GM12864 (cell line): ENCODE measurements at regions not wholly inside any gene's neighbourhood (a gene's known extent, or its start where the extent isn't known, plus 50 kb on each side); places are given as distances from the start of the nearest gene placed in this dataset.

ENCODE experiments used
- DNase-seq: peaks from one replicate; pipeline ENCODE4 v3.0.0-alpha.2; 2011; ENCODE audit warnings: low read depth
- H3K4me3 ChIP-seq: 2 replicates; pipeline ENCODE4 v1.5.1; 2011; ENCODE audit warnings: mild to moderate bottlenecking, low read depth, low read length, control low read depth
- TF ChIP-seq, protein P1 (sequence below): IDR thresholded peaks from 2 replicates; pipeline ENCODE4 v1.5.1; 2011; ENCODE audit warnings: low read depth, mild to moderate bottlenecking, moderate library complexity, low read length, control low read depth, inconsistent platforms; ENCODE audit errors: missing control alignments

DNA sequence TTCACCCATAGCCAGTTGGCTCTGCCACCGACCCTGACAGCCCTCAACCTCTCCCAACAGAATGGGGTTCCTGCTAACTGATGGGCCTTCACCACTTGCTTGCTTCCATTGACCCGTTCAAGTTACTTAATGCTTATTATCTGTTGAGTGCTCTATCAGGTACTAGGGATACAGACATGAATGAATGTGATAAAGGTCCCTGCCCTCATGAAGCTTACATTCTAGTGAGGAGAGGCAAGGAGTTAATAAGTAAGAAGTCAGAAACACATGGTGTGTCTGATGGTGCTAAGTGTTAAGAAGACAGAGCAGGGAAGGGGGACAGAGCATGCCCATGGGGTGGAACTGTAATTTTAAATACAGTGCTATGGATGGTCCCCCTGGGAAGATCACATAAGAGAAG, 107.5 kb upstream of the JUN start:
- H3K4me3 ChIP-seq: no peak overlapping the region
- DNase-seq: no peak
- TF ChIP-seq, protein P1, sequence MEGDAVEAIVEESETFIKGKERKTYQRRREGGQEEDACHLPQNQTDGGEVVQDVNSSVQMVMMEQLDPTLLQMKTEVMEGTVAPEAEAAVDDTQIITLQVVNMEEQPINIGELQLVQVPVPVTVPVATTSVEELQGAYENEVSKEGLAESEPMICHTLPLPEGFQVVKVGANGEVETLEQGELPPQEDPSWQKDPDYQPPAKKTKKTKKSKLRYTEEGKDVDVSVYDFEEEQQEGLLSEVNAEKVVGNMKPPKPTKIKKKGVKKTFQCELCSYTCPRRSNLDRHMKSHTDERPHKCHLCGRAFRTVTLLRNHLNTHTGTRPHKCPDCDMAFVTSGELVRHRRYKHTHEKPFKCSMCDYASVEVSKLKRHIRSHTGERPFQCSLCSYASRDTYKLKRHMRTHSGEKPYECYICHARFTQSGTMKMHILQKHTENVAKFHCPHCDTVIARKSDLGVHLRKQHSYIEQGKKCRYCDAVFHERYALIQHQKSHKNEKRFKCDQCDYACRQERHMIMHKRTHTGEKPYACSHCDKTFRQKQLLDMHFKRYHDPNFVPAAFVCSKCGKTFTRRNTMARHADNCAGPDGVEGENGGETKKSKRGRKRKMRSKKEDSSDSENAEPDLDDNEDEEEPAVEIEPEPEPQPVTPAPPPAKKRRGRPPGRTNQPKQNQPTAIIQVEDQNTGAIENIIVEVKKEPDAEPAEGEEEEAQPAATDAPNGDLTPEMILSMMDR: no peak

DNA sequence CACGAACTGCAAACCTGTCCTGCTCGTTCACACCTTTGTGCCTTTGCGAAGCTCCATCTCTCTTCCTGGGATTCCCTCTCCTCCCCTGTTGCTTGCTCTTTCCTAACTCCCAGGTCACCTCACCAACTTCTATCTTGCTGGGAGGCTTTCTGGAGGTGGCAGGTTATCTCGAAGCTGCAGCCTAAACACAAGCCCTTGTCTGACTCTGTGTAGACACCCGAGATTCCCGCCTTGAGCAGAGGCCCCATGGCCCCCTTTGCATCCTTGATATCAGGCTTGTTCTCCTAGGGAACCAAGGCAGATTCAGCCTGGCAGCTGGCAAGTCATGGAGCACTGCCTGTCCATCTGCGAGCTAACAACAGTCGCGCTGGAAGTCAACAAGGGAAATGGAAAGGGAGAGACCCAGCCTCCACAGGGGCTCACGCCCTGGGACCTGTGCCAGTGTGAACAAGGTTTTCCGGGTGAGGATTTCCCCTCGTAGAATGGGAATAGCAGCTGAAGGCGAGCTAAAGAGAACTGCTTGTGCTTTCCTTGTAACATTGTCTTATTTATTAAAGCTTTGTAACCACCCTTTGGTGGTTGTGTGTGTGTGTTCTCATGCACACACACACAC, 109.5 kb upstream of the JUN start:
- no peak overlapping the region for H3K4me3 ChIP-seq
- DNase-seq: no peak
- TF ChIP-seq, protein P1: no peak

DNA sequence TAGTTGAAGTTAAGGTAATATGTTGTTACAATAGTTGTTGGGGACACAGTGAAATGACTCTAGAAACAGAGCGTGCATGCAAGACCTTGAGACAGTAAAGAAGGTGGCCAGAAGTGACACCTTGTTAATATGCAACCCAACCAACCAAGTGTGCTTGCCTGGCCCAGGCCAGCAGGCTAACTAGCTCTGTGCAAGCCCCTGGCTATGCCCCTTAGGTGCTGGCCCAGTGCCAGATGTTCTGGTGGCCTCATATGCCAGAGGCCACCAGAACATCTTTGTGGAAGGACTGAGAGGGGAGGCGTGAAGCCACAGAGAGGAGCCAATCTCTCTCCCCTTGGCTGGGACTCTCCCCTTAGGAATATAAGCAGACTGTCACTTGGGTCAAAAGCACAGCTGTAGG, 111.2 kb upstream of the JUN start:
- DNase-seq: no peak
- H3K4me3 ChIP-seq: no peak overlapping the region
- TF ChIP-seq, protein P1: no peak

DNA sequence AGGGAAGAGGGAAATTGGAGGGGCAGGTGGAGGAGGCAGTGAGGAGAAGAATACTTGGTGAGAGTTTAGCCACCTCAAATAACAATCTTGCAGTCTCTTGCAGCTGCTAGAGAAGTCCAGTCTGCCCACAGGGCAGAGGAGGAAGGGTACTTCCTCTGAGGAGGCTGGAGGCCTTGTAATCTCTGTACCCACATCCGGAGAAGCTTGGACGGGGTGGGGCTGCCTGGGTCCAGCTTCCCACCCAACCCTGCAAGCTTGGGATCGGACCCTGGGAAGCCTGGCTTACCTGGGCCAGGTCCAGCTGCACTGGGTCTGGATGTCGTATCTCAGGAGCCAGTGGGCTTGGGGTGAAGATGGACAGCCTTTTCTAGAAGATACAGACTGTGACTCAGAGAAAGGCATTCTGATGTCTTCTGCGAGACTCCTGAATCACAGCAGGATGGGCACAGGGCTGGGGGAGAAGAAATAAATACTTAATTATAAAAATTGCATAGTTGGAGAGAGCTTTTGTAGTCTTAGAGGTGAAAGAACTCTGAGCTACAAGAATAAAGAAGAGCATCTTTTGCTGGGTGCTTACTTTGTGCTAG, 111.8 kb upstream of the JUN start:
- TF ChIP-seq, protein P1: no peak
- DNase-seq: no peak
- H3K4me3 ChIP-seq: no peak overlapping the region

DNA sequence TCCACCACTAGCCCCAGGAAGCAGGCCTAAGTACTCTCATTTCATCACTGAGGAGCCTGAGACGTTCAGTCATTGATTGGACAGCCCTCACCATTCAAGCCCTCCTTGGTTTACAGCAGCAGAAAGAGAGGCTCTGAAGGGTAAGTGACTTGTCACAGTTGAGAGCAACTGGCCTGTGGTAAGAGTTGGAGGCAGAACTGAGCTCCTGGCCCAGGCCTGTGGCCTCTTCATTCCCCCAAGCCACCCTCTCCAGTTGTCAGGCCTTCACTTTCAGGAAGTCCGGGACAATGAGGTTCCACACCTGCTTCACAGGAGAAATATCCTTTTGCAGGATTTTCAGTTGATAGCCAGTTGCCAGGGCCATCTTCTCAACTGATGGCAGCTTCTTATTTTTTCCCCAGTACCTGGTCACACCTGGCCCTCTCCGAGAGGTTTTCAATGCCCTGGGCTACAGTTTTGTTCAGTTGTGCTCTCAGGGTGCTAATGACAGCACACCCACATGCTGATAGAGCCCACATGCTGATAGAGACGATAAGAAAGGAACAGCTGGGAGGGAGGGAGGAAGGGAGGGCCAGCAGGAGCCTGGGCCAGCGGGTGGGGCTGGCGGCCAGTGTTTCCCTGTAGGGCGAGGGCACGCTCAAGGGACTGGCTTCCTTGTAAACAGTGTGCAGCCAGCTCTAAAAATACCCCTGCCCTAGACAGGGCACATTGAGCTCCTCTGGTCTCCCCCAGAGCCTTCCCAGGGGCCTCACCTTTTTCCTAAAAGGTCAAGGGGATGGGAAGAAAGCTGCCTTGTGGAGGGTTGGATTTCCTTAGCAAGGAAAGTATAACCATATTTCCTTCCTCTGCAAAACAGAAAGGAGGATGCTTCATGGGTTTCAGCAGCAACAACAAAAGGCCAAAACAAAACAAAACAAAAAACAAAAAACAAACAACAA, 112.7 kb upstream of the JUN start:
- TF ChIP-seq, protein P1: no peak
- no peak overlapping the region for H3K4me3 ChIP-seq
- no peak for DNase-seq

DNA sequence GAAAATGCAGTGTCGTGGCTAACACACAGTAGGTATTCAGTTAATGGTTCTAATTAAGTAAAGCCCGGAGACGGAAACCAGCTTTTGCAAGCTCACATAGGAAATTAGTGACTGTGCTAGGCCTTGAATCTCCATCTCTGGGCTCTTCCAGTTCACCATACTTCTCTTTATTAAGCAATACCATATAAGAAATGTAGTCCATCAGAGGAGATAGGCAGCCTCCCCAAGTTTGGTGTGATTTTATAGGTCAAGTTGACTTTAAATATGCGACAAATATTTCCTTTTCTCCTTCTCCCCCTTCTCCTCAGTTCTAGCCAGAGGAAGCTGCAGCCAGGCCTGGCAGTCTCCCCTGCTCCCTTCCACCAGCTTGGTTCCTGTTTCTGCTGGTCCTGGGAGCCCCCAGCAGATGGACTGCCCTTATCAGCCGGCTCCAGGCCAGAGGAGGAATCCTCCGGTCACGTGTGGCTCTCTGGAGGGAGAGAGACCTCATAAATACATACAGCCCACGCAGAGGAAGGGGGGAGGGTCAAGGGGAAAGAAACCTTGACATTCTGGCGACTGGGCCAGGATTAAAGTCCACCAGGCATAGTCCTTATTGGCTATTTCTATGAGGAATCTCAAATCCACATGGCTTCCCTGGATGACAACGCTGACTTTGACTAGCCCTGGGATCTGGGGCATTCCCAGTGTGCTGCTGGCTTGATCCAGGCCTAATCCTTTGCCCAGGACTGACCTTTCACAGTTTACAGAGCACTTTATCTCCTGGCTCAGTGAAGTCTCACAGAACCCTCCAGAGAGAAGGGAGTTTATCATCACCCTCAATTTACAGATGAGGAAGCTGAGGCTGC, 115.1 kb upstream of the JUN start:
- TF ChIP-seq, protein P1: no peak
- no peak for DNase-seq
- H3K4me3 ChIP-seq: no peak overlapping the region
